T-cell (primary cell): ENCODE measurements at regions not wholly inside any gene's neighbourhood (a gene's known extent, or its start where the extent isn't known, plus 50 kb on each side); places are given as distances from the start of the nearest gene placed in this dataset.
"Not testable (repeated sequence)": the region's sequence is repeated elsewhere in the genome, so short reads cannot be mapped to it uniquely, and the experiment has no call there.

ENCODE experiments used
- ATAC-seq, 4 experiments: fragments of 200-7000 bp in 3 of 4; fragments of 150-1000 bp in 1 of 4; cut with Tn5 transposase; replicated peaks in 1 of 4; 1 replicate in 3 of 4; 2 replicates in 1 of 4; pipeline ENCODE4 v1.10.0; 2021; ENCODE audit warnings: moderate library complexity in 3 of 4, mild to moderate bottlenecking in 2 of 4, moderate number of reproducible peaks in 1 of 4
- CTCF ChIA-PET, 2 donors: fragments of 300-600 bp; sonication (Branson Sonifier 250); formaldehyde crosslinking; loops; one replicate each; lab custom pipeline; 2022; ENCODE audit warnings: antibody characterized with exemption in 2 of 2; lab: Charles Lee
- POLR2A ChIA-PET, 2 donors: fragments of 300-600 bp; sonication (Branson Sonifier 250); formaldehyde crosslinking; loops; one replicate each; lab custom pipeline; 2022; ENCODE audit warnings: antibody characterized with exemption in 2 of 2; lab: Charles Lee
- DNase-seq, 35 experiments: peaks; one replicate each; pipeline versions ENCODE4 v3.0.0 to v3.0.0-alpha.2; 2013 to 2023
- H3K27ac ChIP-seq: one replicate; pipeline ENCODE4 v1.5.1; 2013; ENCODE audit warnings: low read length
- H3K27me3 ChIP-seq, 2 experiments: replicated peaks in 1 of 2; 1 replicate in 1 of 2; 2 replicates in 1 of 2; pipeline versions ENCODE4 v1.6.1 to v1.7.0; 2013; ENCODE audit warnings: low read length in 1 of 2, mixed read lengths in 1 of 2; ENCODE audit not compliant: control insufficient read depth in 2 of 2, insufficient read depth in 2 of 2; ENCODE audit errors: extremely low read depth in 1 of 2
- H3K36me3 ChIP-seq, 2 donors: 1 replicate in 1 of 2; 2 replicates in 1 of 2; pipeline versions ENCODE4 v1.6.1 to v1.7.0; 2013; ENCODE audit warnings: low read length in 1 of 2; ENCODE audit not compliant: control insufficient read depth in 2 of 2, insufficient read depth in 1 of 2; ENCODE audit errors: extremely low read depth in 1 of 2
- H3K4me1 ChIP-seq, 2 experiments: 1 replicate in 1 of 2; 2 replicates in 1 of 2; pipeline versions ENCODE4 v1.6.1 to v1.7.0; 2013; ENCODE audit warnings: low read length in 2 of 2, mixed read lengths in 1 of 2; ENCODE audit not compliant: insufficient read depth in 2 of 2, control insufficient read depth in 1 of 2; ENCODE audit errors: extremely low read depth in 1 of 2
- H3K4me3 ChIP-seq, 2 donors: 1 replicate in 1 of 2; 2 replicates in 1 of 2; pipeline versions ENCODE4 v1.5.1 to v1.7.0; 2013; ENCODE audit warnings: mild to moderate bottlenecking in 2 of 2, low read length in 1 of 2, moderate library complexity in 1 of 2; ENCODE audit not compliant: control insufficient read depth in 1 of 2; ENCODE audit errors: extremely low read depth in 1 of 2
- H3K9me3 ChIP-seq: 2 replicates; pipeline ENCODE4 v1.7.0; 2013
- H3K27ac Mint-ChIP-seq, 2 donors: one replicate each; pipeline ENCODE4 v1.8.0; 2020 to 2021; ENCODE audit warnings: mild to moderate bottlenecking in 2 of 2, mixed read lengths in 2 of 2
- H3K27me3 Mint-ChIP-seq, 2 donors: one replicate each; pipeline ENCODE4 v1.8.0; 2021 to 2022; ENCODE audit warnings: mixed read lengths in 2 of 2
- H3K36me3 Mint-ChIP-seq: one replicate; pipeline ENCODE4 v1.8.0; 2021; ENCODE audit warnings: mixed read lengths
- H3K4me1 Mint-ChIP-seq, 3 donors: one replicate each; pipeline ENCODE4 v1.8.0; 2020 to 2022; ENCODE audit warnings: mixed read lengths in 3 of 3, mild to moderate bottlenecking in 1 of 3
- H3K4me3 Mint-ChIP-seq, 3 donors: one replicate each; pipeline ENCODE4 v1.8.0; 2020 to 2022; ENCODE audit warnings: mild to moderate bottlenecking in 3 of 3, mixed read lengths in 3 of 3, moderate library complexity in 3 of 3
- H3K9me3 Mint-ChIP-seq, 3 donors: one replicate each; pipeline ENCODE4 v1.8.0; 2020 to 2022; ENCODE audit warnings: mixed read lengths in 3 of 3
- whole genome bisulfite sequencing: methylation state at CpG from one replicate; pipeline ENCODE4 v1.1.5; 2013; ENCODE audit warnings: missing lambda C conversion rate; ENCODE audit not compliant: insufficient coverage; 5-methylcytosine and 5-hydroxymethylcytosine counted together

GRCh38 chr14:59057551-59057950 lies 130.9 kb upstream of the DAAM1 start:
- ChIA-PET CTCF (interaction anchor here (1.4 kb wide), 2 partner anchors 556 to 557 kb away, joined by 3 to 5 read pairs; no protein-coding TSS in a partner anchor), POLR2A (no interaction called here)

GRCh38 chr14:59058776-59059175 lies 129.7 kb upstream of the DAAM1 start:
- peaks cover 0 to 12% of the 10 kb centered on the region in 2 donors for H3K27me3 Mint-ChIP-seq
- H3K27ac ChIP-seq, H3K4me3 ChIP-seq, H3K36me3 Mint-ChIP-seq, H3K27ac Mint-ChIP-seq, H3K36me3 ChIP-seq, DNase-seq, H3K4me1 ChIP-seq, H3K4me3 Mint-ChIP-seq, H3K4me1 Mint-ChIP-seq, H3K27me3 ChIP-seq, CTCF ChIA-PET, H3K9me3 Mint-ChIP-seq, H3K9me3 ChIP-seq, POLR2A ChIA-PET, ATAC-seq: not testable (repeated sequence)
- WGBS: no CpG with 5 or more reads among the region's 30 CpGs

More at GRCh38 chr14:59057551-59057950, 130.9 kb upstream of the DAAM1 start:
- H3K9me3 Mint-ChIP-seq: peaks cover 0 to 4% (median 3%) of the 10 kb centered on the region in 3 donors
- no peaks in the 10 kb centered on the region for H3K4me1 Mint-ChIP-seq
- ATAC-seq (no peak), DNase-seq (no peak)
- no peak overlapping the region for H3K4me3 ChIP-seq
- no peaks in the 10 kb centered on the region for H3K4me1 ChIP-seq
- H3K27ac ChIP-seq: no peak overlapping the region
- no peaks in the 10 kb centered on the region for H3K36me3 Mint-ChIP-seq
- WGBS: no CpG with 5 or more reads among the region's 2 CpGs
- peaks cover 2 to 7% of the 10 kb centered on the region in 2 donors for H3K27me3 Mint-ChIP-seq
- H3K27me3 ChIP-seq: no peaks in the 10 kb centered on the region
- H3K9me3 ChIP-seq: no peaks in the 10 kb centered on the region
- no peak overlapping the region for H3K27ac Mint-ChIP-seq
- H3K4me3 Mint-ChIP-seq: no peak overlapping the region
- no peaks in the 10 kb centered on the region for H3K36me3 ChIP-seq

GRCh38 chr14:59060841-59061240 lies 127.6 kb upstream of the DAAM1 start:
- CTCF ChIA-PET: no interaction called here

GRCh38 chr14:59061292-59061691 lies 127.2 kb upstream of the DAAM1 start:
- H3K36me3 ChIP-seq: no peaks in the 10 kb centered on the region
- DNase-seq (no peak), ATAC-seq (no peak)
- ChIA-PET POLR2A (interaction anchor here in 1 of 2 donors (0.6 kb wide), 1 partner anchor 76 kb away, joined by 3 read pairs; no protein-coding TSS in a partner anchor), CTCF (no interaction called here)
- no peak overlapping the region for H3K27ac ChIP-seq
- Mint-ChIP-seq H3K4me3 (no peak overlapping the region), H3K27me3 (peaks cover 0 to 12% of the 10 kb centered on the region in 2 donors), H3K9me3 (peaks cover 4 to 8% (median 5%) of the 10 kb centered on the region in 3 donors), H3K36me3 (no peaks in the 10 kb centered on the region), H3K27ac (no peak overlapping the region), H3K4me1 (no peaks in the 10 kb centered on the region)
- H3K9me3 ChIP-seq: no peaks in the 10 kb centered on the region
- H3K27me3 ChIP-seq: no peaks in the 10 kb centered on the region
- no peaks in the 10 kb centered on the region for H3K4me1 ChIP-seq
- H3K4me3 ChIP-seq: no peak overlapping the region
- WGBS: no CpG with 5 or more reads among the region's 3 CpGs

More at GRCh38 chr14:59060841-59061240, 127.6 kb upstream of the DAAM1 start:
- WGBS: 79% methylated on average over 3 of the region's 3 CpGs
- POLR2A ChIA-PET: no interaction called here
- Mint-ChIP-seq H3K27me3 (peaks cover 0 to 12% of the 10 kb centered on the region in 2 donors), H3K4me1 (no peaks in the 10 kb centered on the region), H3K4me3 (no peak overlapping the region), H3K36me3 (no peaks in the 10 kb centered on the region), H3K27ac (no peak overlapping the region), H3K9me3 (peaks cover 4 to 8% (median 5%) of the 10 kb centered on the region in 3 donors)
- ATAC-seq (no peak), DNase-seq (no peak)
- Histone ChIP-seq H3K9me3 (no peaks in the 10 kb centered on the region), H3K4me3 (no peak overlapping the region), H3K4me1 (no peaks in the 10 kb centered on the region), H3K27me3 (no peaks in the 10 kb centered on the region), H3K27ac (no peak overlapping the region), H3K36me3 (no peaks in the 10 kb centered on the region)

GRCh38 chr14:59063259-59063658 lies 125.2 kb upstream of the DAAM1 start:
- no peak for ATAC-seq
- Histone ChIP-seq H3K36me3 (no peaks in the 10 kb centered on the region), H3K9me3 (no peaks in the 10 kb centered on the region), H3K27me3 (no peaks in the 10 kb centered on the region), H3K27ac (no peak overlapping the region), H3K4me1 (no peaks in the 10 kb centered on the region), H3K4me3 (no peak overlapping the region)
- no peak overlapping the region for H3K27ac Mint-ChIP-seq
- ChIA-PET CTCF (no interaction called here), POLR2A (no interaction called here)
- H3K27me3 Mint-ChIP-seq: peaks cover 0 to 13% of the 10 kb centered on the region in 2 donors
- no peak for DNase-seq
- peaks cover 4 to 8% (median 5%) of the 10 kb centered on the region in 3 donors for H3K9me3 Mint-ChIP-seq
- H3K4me3 Mint-ChIP-seq: no peak overlapping the region
- H3K36me3 Mint-ChIP-seq: no peaks in the 10 kb centered on the region
- H3K4me1 Mint-ChIP-seq: no peaks in the 10 kb centered on the region
- no CpG with 5 or more reads among the region's 2 CpGs for WGBS

- H3K4me1 ChIP-seq: no peaks in the 10 kb centered on the region
- H3K36me3 ChIP-seq: no peaks in the 10 kb centered on the region
- ATAC-seq: no peak
- Mint-ChIP-seq H3K36me3 (no peaks in the 10 kb centered on the region), H3K4me3 (no peak overlapping the region), H3K27ac (no peak overlapping the region), H3K4me1 (no peaks in the 10 kb centered on the region), H3K27me3 (peaks cover 15 to 26% of the 10 kb centered on the region in 2 donors), H3K9me3 (peaks cover 1 to 6% (median 5%) of the 10 kb centered on the region in 3 donors)
- H3K9me3 ChIP-seq: no peaks in the 10 kb centered on the region
- H3K27me3 ChIP-seq: no peaks in the 10 kb centered on the region
- CTCF ChIA-PET: no interaction called here
- no peak for DNase-seq
- no peak overlapping the region for H3K27ac ChIP-seq
- POLR2A ChIA-PET: no interaction called here
- 50% methylated on average over 1 of the region's 4 CpGs for WGBS
- no peak overlapping the region for H3K4me3 ChIP-seq
Observed at GRCh38 chr14:59067127-59067894, 121.2 kb upstream of the DAAM1 start.
